ENCODE measurements at regions not wholly inside any gene's neighbourhood (a gene's known extent, or its start where the extent isn't known, plus 50 kb on each side); places are given as distances from the start of the nearest gene placed in this dataset.
A peak's percentile ranks its signal among the peaks of the same experiment; 100 is the strongest.

- TF ChIP-seq ATF3 (IDR thresholded peaks at IDR 0.05) (no peak), EZH2phosphoT487 (IDR thresholded peaks at IDR 0.05; ENCODE audit: borderline replicate concordance) (no peak), ZNF274 (IDR thresholded peaks at IDR 0.05; ENCODE audit: low read depth, low read length) (no peak), POLR2A (IDR thresholded peaks at IDR 0.05; ENCODE audit: borderline replicate concordance, extremely low read depth, insufficient read depth, insufficient read length) (no peak), CTCF (IDR thresholded peaks at IDR 0.05 in 2 of 3, conservative IDR thresholded peaks at IDR 0.05 in 1 of 3; ENCODE audit: borderline replicate concordance in 1 of 3, insufficient read depth in 1 of 3, low read depth in 2 of 3, low read length in 2 of 3) (no peak), EGR1 (IDR thresholded peaks at IDR 0.05; ENCODE audit: low read depth) (no peak), RAD21 (IDR thresholded peaks at IDR 0.05; ENCODE audit: low read depth) (no peak), FOSL1 (IDR thresholded peaks at IDR 0.05; ENCODE audit: low read depth) (no peak)
Measured at GRCh38 chr5:147018812-147019211, 140.3 kb upstream of the PPP2R2B start (continued).

DNA sequence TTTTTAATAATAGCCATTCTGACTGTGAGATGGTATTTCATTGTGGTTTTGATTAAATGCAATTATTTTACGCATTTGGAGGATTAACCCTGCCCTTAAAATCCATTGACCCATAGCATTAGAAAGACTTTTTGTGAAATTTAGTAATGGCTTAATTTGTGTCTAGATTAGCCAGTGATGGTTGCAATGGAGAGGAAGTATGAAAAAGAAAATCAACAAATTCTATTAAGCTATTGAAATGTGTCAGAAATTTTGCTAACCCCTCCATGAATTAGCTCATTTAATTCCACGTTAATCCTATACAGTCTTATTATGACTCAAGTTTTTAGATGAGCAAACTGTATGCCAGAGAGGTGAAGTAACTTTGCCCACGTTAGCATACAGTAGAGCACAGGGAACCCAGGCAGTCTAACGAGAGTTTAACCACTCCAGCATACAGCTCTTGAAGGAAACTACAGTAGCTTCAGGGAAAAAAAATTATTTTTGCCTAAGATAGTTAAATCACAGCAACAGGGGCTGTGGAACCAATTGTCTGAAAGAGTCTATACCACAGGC, 158.2 kb upstream of the PPP2R2B start:
- RAD21 ChIA-PET (ENCODE audit: low non-redundant PET in 1 of 2, low total read pairs in 2 of 2, uncharacterized antibody in 2 of 2, unreplicated experiment in 2 of 2): no interaction called here
- TF ChIP-seq JUND (IDR thresholded peaks at IDR 0.05): no peak
- no peak for TF ChIP-seq CBX3 (IDR thresholded peaks at IDR 0.05; ENCODE audit: low read depth)
- TF ChIP-seq EGR1 (IDR thresholded peaks at IDR 0.05; ENCODE audit: low read depth): no peak
- TF ChIP-seq ZNF274 (IDR thresholded peaks at IDR 0.05; ENCODE audit: low read depth, low read length): no peak
- no peak for TF ChIP-seq ATF3 (IDR thresholded peaks at IDR 0.05)
- TF ChIP-seq ELF1 (IDR thresholded peaks at IDR 0.05; ENCODE audit: borderline replicate concordance, low read depth): no peak
- no peak for TF ChIP-seq EZH2phosphoT487 (IDR thresholded peaks at IDR 0.05; ENCODE audit: borderline replicate concordance)
- no peak for TF ChIP-seq FOSL1 (IDR thresholded peaks at IDR 0.05; ENCODE audit: low read depth)
- TF ChIP-seq YY1 (IDR thresholded peaks at IDR 0.05; ENCODE audit: extremely low read depth, insufficient replicate concordance, low read depth, low read length): no peak
- Histone ChIP-seq H3K79me2 (ENCODE audit: insufficient read depth, low read length) (no peaks in the 10 kb centered on the region), H2AFZ (ENCODE audit: low read depth, low read length, poor library complexity, severe bottlenecking) (no peak overlapping the region), H3K9me3 (ENCODE audit: control insufficient read depth in 1 of 2, insufficient read depth in 1 of 2, low read depth in 1 of 2, low read length in 2 of 2) (no peaks in the 10 kb centered on the region), H3K4me2 (ENCODE audit: low read length) (peak overlapping the region; percentile 16; the same call in 1 of the 2 replicates), H3K9me2 (ENCODE audit: insufficient read depth) (no peaks in the 10 kb centered on the region), H3K27me3 (ENCODE audit: insufficient read depth, low read length) (0 out of 2 replicates have a peak, but pooled peaks cover 3% of the 10 kb centered on the region), H4K20me1 (ENCODE audit: insufficient read depth) (no peaks in the 10 kb centered on the region), H3K36me3 (ENCODE audit: control insufficient read depth in 1 of 2, insufficient read depth in 2 of 2, low read length in 2 of 2) (no peaks in the 10 kb centered on the region), H3K4me1 (ENCODE audit: control insufficient read depth in 1 of 2, insufficient read depth in 2 of 2, low read length in 2 of 2) (peaks cover 0 to 14% of the 10 kb centered on the region in 2 experiments; a peak in 2 of 4 replicates), H3K9ac (ENCODE audit: low read length) (no peak overlapping the region), H3K27ac (ENCODE audit: low read depth, low read length) (no peak overlapping the region), H3K4me3 (replicated peaks in 1 of 2; ENCODE audit: low read depth in 1 of 2, low read length in 2 of 2) (no peak overlapping the region)
- POLR2A ChIA-PET: no interaction called here
- CTCF ChIA-PET: no interaction called here
- BruUV-seq (replicated peaks): no TSS peak
- DNase-seq (ENCODE audit: low read depth, low spot score): no peak
- intact Hi-C loops (cut with micrococcal nuclease): no loop called here
- no peak for ATAC-seq
